ENCODE measurements at regions not wholly inside any gene's neighbourhood (a gene's known extent, or its start where the extent isn't known, plus 50 kb on each side); places are given as distances from the start of the nearest gene placed in this dataset.

DNA sequence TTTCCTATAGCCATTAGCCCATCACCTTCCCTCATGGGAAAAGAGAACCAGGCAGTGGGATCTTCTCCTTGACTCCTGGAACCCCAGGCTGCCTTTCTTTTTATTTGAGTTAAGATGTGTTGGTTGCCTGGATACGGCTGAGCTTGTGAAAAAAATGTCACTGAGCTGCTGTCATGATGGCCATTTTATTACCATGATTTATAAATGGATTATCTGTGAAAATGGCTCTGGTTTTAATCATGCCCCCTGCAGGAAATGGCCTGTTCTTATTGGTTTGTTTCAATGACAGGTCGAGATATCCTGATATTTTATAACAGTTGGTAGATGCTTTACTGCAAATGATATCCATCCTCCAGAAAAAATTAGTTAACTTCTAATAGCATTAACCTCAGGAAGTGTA, 640.4 kb downstream of the CDH11 start:
- TF ChIP-seq RAD21 (conservative IDR thresholded peaks at IDR 0.05), result no peak
- TF ChIP-seq, protein P1, sequence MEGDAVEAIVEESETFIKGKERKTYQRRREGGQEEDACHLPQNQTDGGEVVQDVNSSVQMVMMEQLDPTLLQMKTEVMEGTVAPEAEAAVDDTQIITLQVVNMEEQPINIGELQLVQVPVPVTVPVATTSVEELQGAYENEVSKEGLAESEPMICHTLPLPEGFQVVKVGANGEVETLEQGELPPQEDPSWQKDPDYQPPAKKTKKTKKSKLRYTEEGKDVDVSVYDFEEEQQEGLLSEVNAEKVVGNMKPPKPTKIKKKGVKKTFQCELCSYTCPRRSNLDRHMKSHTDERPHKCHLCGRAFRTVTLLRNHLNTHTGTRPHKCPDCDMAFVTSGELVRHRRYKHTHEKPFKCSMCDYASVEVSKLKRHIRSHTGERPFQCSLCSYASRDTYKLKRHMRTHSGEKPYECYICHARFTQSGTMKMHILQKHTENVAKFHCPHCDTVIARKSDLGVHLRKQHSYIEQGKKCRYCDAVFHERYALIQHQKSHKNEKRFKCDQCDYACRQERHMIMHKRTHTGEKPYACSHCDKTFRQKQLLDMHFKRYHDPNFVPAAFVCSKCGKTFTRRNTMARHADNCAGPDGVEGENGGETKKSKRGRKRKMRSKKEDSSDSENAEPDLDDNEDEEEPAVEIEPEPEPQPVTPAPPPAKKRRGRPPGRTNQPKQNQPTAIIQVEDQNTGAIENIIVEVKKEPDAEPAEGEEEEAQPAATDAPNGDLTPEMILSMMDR (IDR thresholded peaks at IDR 0.05; ENCODE audit: poor library complexity, severe bottlenecking), result peak; percentile 39
